Mesenchymal stem cell (in vitro differentiated cells and primary cell): ENCODE measurements at regions not wholly inside any gene's neighbourhood (a gene's known extent, or its start where the extent isn't known, plus 50 kb on each side); places are given as distances from the start of the nearest gene placed in this dataset.

Source experiments
- DNase-seq: peaks from one replicate; pipeline ENCODE4 v3.0.0-alpha.2; 2013
- H2AFZ ChIP-seq: one replicate; pipeline ENCODE4 v1.6.1; 2013; ENCODE audit warnings: low read depth, mild to moderate bottlenecking, control low read depth, inconsistent platforms, low read length, moderate library complexity
- H2AK5ac ChIP-seq: 2 replicates; pipeline ENCODE4 v1.6.1; 2013; ENCODE audit warnings: low read length, moderate library complexity, mild to moderate bottlenecking, inconsistent platforms; ENCODE audit not compliant: severe bottlenecking
- H2BK120ac ChIP-seq: one replicate; pipeline ENCODE4 v1.6.1; 2013; ENCODE audit warnings: low read depth, mild to moderate bottlenecking, inconsistent platforms, low read length, moderate library complexity
- H2BK12ac ChIP-seq, 2 experiments: one replicate each; pipeline ENCODE4 v1.6.1; 2013; ENCODE audit warnings: inconsistent platforms in 2 of 2, low read length in 2 of 2, mild to moderate bottlenecking in 2 of 2, moderate library complexity in 2 of 2, control low read depth in 1 of 2
- H2BK15ac ChIP-seq: one replicate; pipeline ENCODE4 v1.6.1; 2013; ENCODE audit warnings: mild to moderate bottlenecking, low read depth, inconsistent platforms; ENCODE audit not compliant: poor library complexity, severe bottlenecking
- H2BK5ac ChIP-seq: 2 replicates; pipeline ENCODE4 v1.6.1; 2013; ENCODE audit warnings: low read depth, mild to moderate bottlenecking, low read length, control low read depth, inconsistent platforms; ENCODE audit not compliant: poor library complexity, severe bottlenecking
- H3K14ac ChIP-seq, 2 experiments: one replicate each; pipeline ENCODE4 v1.6.1; 2013; ENCODE audit warnings: inconsistent platforms in 2 of 2, low read length in 2 of 2, control low read depth in 1 of 2, mild to moderate bottlenecking in 1 of 2, moderate library complexity in 1 of 2
- H3K18ac ChIP-seq, 2 experiments: one replicate each; pipeline ENCODE4 v1.6.1; 2013; ENCODE audit warnings: inconsistent platforms in 2 of 2, low read length in 2 of 2, control low read depth in 1 of 2, low read depth in 1 of 2, mild to moderate bottlenecking in 1 of 2
- H3K23ac ChIP-seq, 2 experiments: one replicate each; pipeline ENCODE4 v1.6.1; 2013; ENCODE audit warnings: inconsistent platforms in 2 of 2, low read length in 2 of 2, mild to moderate bottlenecking in 2 of 2, moderate library complexity in 2 of 2, control low read depth in 1 of 2
- H3K27ac ChIP-seq: 2 replicates; pipeline ENCODE4 v1.5.1; 2013; ENCODE audit warnings: mild to moderate bottlenecking, moderate library complexity, low read length, control low read depth, inconsistent platforms; ENCODE audit not compliant: poor library complexity, severe bottlenecking
- H3K27me3 ChIP-seq, 2 experiments: 2 replicates each; pipeline versions ENCODE4 v1.6.1 to v1.7.0; 2013; ENCODE audit warnings: low read length in 2 of 2, mild to moderate bottlenecking in 2 of 2, moderate library complexity in 2 of 2, control low read depth in 1 of 2, inconsistent platforms in 1 of 2; ENCODE audit not compliant: control insufficient read depth in 1 of 2, insufficient read depth in 1 of 2
- H3K36me3 ChIP-seq, 2 experiments: 2 replicates each; pipeline versions ENCODE4 v1.6.1 to v1.7.0; 2013; ENCODE audit warnings: low read length in 2 of 2, control low read depth in 1 of 2, inconsistent platforms in 1 of 2, low read depth in 1 of 2, mild to moderate bottlenecking in 1 of 2; ENCODE audit not compliant: insufficient read depth in 2 of 2, control insufficient read depth in 1 of 2
- H3K4ac ChIP-seq, 2 experiments: one replicate each; pipeline ENCODE4 v1.6.1; 2013; ENCODE audit warnings: inconsistent platforms in 2 of 2, low read length in 2 of 2, mild to moderate bottlenecking in 2 of 2, moderate library complexity in 2 of 2, control low read depth in 1 of 2, low read depth in 1 of 2
- H3K4me1 ChIP-seq: 2 replicates; pipeline ENCODE4 v1.6.1; 2013; ENCODE audit warnings: low read depth, low read length, control low read depth; ENCODE audit not compliant: control insufficient read depth, insufficient read depth
- H3K4me2 ChIP-seq: 2 replicates; pipeline ENCODE4 v1.6.1; 2013; ENCODE audit warnings: low read length, mild to moderate bottlenecking, inconsistent platforms; ENCODE audit not compliant: poor library complexity, severe bottlenecking
- H3K4me3 ChIP-seq, 2 experiments: 2 replicates each; pipeline versions ENCODE4 v1.5.1 to v1.7.0; 2013; ENCODE audit warnings: low read length in 2 of 2, mild to moderate bottlenecking in 2 of 2, control low read depth in 1 of 2, low read depth in 1 of 2; ENCODE audit not compliant: insufficient read depth in 1 of 2
- H3K79me1 ChIP-seq: replicated peaks from 2 replicates; pipeline ENCODE4 v1.6.1; 2013; ENCODE audit warnings: mild to moderate bottlenecking, control low read depth, low read length, inconsistent platforms; ENCODE audit not compliant: poor library complexity, severe bottlenecking
- H3K9ac ChIP-seq: 2 replicates; pipeline ENCODE4 v1.7.0; 2013; ENCODE audit warnings: mild to moderate bottlenecking, low read length, moderate library complexity
- H3K9me3 ChIP-seq: 2 replicates; pipeline ENCODE4 v1.7.0; 2013; ENCODE audit warnings: mild to moderate bottlenecking, low read length; ENCODE audit not compliant: control insufficient read depth
- H4K8ac ChIP-seq: one replicate; pipeline ENCODE4 v1.6.1; 2013; ENCODE audit warnings: inconsistent platforms, mild to moderate bottlenecking, low read length, moderate library complexity
- H4K91ac ChIP-seq: one replicate; pipeline ENCODE4 v1.6.1; 2013; ENCODE audit warnings: mild to moderate bottlenecking, low read length, inconsistent platforms
- WGBS: methylation state at CpG from one replicate; pipeline ENCODE4 v1.1.7; 2013; ENCODE audit warnings: mixed read lengths; 5-methylcytosine and 5-hydroxymethylcytosine counted together

GRCh38 chr11:28956446-28956845 lies 848.3 kb downstream of the METTL15 start:
- no peaks in the 10 kb centered on the region for H3K27me3 ChIP-seq
- no peak overlapping the region for H2BK5ac ChIP-seq
- 58% methylated on average over 1 of the region's 3 CpGs for WGBS
- no peaks in the 10 kb centered on the region for H3K36me3 ChIP-seq
- no peaks in the 10 kb centered on the region for H3K79me1 ChIP-seq
- H3K4ac ChIP-seq, result no peak overlapping the region
- no peak overlapping the region for H3K14ac ChIP-seq
- no peak overlapping the region for H3K18ac ChIP-seq
- no peak overlapping the region for H4K91ac ChIP-seq
- H3K4me3 ChIP-seq, result no peak overlapping the region
- no peak overlapping the region for H2BK15ac ChIP-seq
- H3K23ac ChIP-seq, result no peak overlapping the region
- no peaks in the 10 kb centered on the region for H3K4me1 ChIP-seq
- H3K4me2 ChIP-seq, result no peak overlapping the region
- H2BK12ac ChIP-seq, result no peak overlapping the region
- H2BK120ac ChIP-seq, result no peak overlapping the region
- H3K9me3 ChIP-seq, result peaks cover 7% of the 10 kb centered on the region
- H4K8ac ChIP-seq, result no peak overlapping the region
- no peak overlapping the region for H3K27ac ChIP-seq
- H3K9ac ChIP-seq, result no peak overlapping the region
- H2AFZ ChIP-seq, result no peak overlapping the region
- no peak overlapping the region for H2AK5ac ChIP-seq
- DNase-seq, result no peak

GRCh38 chr11:28951191-28951590 lies 843.0 kb downstream of the METTL15 start:
- Histone ChIP-seq H3K9ac (no peak overlapping the region), H3K14ac (no peak overlapping the region), H2BK12ac (no peak overlapping the region), H3K4ac (no peak overlapping the region), H2AK5ac (no peak overlapping the region), H4K8ac (no peak overlapping the region), H2AFZ (no peak overlapping the region), H4K91ac (no peak overlapping the region), H2BK120ac (no peak overlapping the region), H3K4me1 (no peaks in the 10 kb centered on the region), H3K4me2 (no peak overlapping the region), H3K23ac (no peak overlapping the region), H3K27ac (no peak overlapping the region), H3K27me3 (no peaks in the 10 kb centered on the region), H2BK15ac (no peak overlapping the region), H3K9me3 (peaks cover 7% of the 10 kb centered on the region), H3K4me3 (no peak overlapping the region), H3K18ac (no peak overlapping the region), H3K79me1 (no peaks in the 10 kb centered on the region), H3K36me3 (no peaks in the 10 kb centered on the region), H2BK5ac (no peak overlapping the region)
- WGBS, result no CpG with 5 or more reads among the region's 1 CpG
- no peak for DNase-seq

- H2AK5ac ChIP-seq, result no peak overlapping the region
- no peak overlapping the region for H3K4me3 ChIP-seq
- H3K9ac ChIP-seq, result no peak overlapping the region
- no peaks in the 10 kb centered on the region for H3K79me1 ChIP-seq
- H3K36me3 ChIP-seq, result no peaks in the 10 kb centered on the region
- H3K4me2 ChIP-seq, result no peak overlapping the region
- WGBS, result 100% methylated on average over 1 of the region's 2 CpGs
- H2BK120ac ChIP-seq, result no peak overlapping the region
- H2BK12ac ChIP-seq, result no peak overlapping the region
- no peaks in the 10 kb centered on the region for H3K9me3 ChIP-seq
- no peak overlapping the region for H3K14ac ChIP-seq
- no peaks in the 10 kb centered on the region for H3K4me1 ChIP-seq
- H2BK5ac ChIP-seq, result no peak overlapping the region
- no peak overlapping the region for H3K27ac ChIP-seq
- no peak overlapping the region for H4K8ac ChIP-seq
- H2AFZ ChIP-seq, result no peak overlapping the region
- DNase-seq, result no peak
- H2BK15ac ChIP-seq, result no peak overlapping the region
- no peaks in the 10 kb centered on the region for H3K27me3 ChIP-seq
- no peak overlapping the region for H3K4ac ChIP-seq
- no peak overlapping the region for H3K23ac ChIP-seq
- H3K18ac ChIP-seq, result no peak overlapping the region
- no peak overlapping the region for H4K91ac ChIP-seq
Measured at GRCh38 chr11:28939381-28939780, 831.2 kb downstream of the METTL15 start.

DNA sequence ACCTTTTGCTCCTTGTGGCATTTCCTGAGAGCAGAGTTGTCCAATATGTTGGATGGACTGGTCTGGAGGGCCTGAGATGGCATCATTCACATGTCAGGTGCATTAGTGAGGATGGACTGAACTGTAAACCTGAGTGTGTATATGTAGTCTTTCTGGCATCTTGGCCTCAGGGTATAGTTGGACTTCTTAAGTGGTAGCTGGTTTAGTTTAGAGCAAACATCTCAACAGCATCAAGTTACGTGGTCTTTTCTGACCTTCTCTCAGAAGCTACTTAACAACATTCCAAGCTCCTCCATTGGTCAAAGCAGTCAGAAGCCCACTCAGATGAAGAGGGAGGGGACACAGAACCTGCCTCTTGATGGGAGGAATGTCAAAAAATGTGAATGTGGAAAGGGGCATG lies 829.9 kb downstream of the METTL15 start:
- no peak overlapping the region for H2AK5ac ChIP-seq
- no peaks in the 10 kb centered on the region for H3K36me3 ChIP-seq
- H3K79me1 ChIP-seq, result no peaks in the 10 kb centered on the region
- no peak overlapping the region for H4K8ac ChIP-seq
- H3K18ac ChIP-seq, result no peak overlapping the region
- no peak overlapping the region for H2BK12ac ChIP-seq
- H2BK120ac ChIP-seq, result no peak overlapping the region
- no peak for DNase-seq
- no peaks in the 10 kb centered on the region for H3K9me3 ChIP-seq
- no peak overlapping the region for H3K4ac ChIP-seq
- no peaks in the 10 kb centered on the region for H3K27me3 ChIP-seq
- no peak overlapping the region for H2AFZ ChIP-seq
- no peak overlapping the region for H3K4me3 ChIP-seq
- no CpG with 5 or more reads among the region's 1 CpG for WGBS
- no peak overlapping the region for H3K4me2 ChIP-seq
- no peak overlapping the region for H2BK5ac ChIP-seq
- H2BK15ac ChIP-seq, result no peak overlapping the region
- no peak overlapping the region for H3K23ac ChIP-seq
- H3K4me1 ChIP-seq, result no peaks in the 10 kb centered on the region
- H3K14ac ChIP-seq, result no peak overlapping the region
- peak overlapping the region; percentile 68 for H4K91ac ChIP-seq
- H3K9ac ChIP-seq, result no peak overlapping the region
- H3K27ac ChIP-seq, result no peak overlapping the region
